GM23338 (cell line): ENCODE measurements at regions not wholly inside any gene's neighbourhood (a gene's known extent, or its start where the extent isn't known, plus 50 kb on each side); places are given as distances from the start of the nearest gene placed in this dataset.

Experiments
- CREB1 ChIP-seq: fragments of 250-450 bp; sonication (Bioruptor Pico); IDR thresholded peaks from 2 replicates; pipeline ENCODE4 v1.5.0; 2020; ENCODE audit warnings: low read depth, mild to moderate bottlenecking, moderate library complexity
- CTCF ChIP-seq, 2 experiments: fragments of 200-600 bp in 1 of 2; sonication (generic) in 1 of 2; conservative IDR thresholded peaks; 2 replicates each; pipeline versions ENCODE4 v1.5.1 to v1.6.1; 2016 to 2017; ENCODE audit warnings: antibody characterized with exemption in 2 of 2, low read depth in 2 of 2, mild to moderate bottlenecking in 2 of 2, moderate library complexity in 1 of 2
- EZH2 ChIP-seq: fragments of 200-600 bp; sonication (generic); IDR thresholded peaks from one replicate; pipeline ENCODE4 v1.8.0; 2017; ENCODE audit warnings: antibody characterized with exemption, mild to moderate bottlenecking, low read depth; ENCODE audit not compliant: unreplicated experiment
- EZH2phosphoT487 ChIP-seq: fragments of 200-600 bp; sonication (generic); IDR thresholded peaks from one replicate; pipeline ENCODE4 v1.8.1; 2018; ENCODE audit warnings: antibody characterized with exemption; ENCODE audit not compliant: unreplicated experiment
- JUNB ChIP-seq: IDR thresholded peaks from one replicate; pipeline ENCODE4 v1.6.1; 2016; ENCODE audit warnings: antibody characterized with exemption; ENCODE audit not compliant: unreplicated experiment
- REST ChIP-seq: IDR thresholded peaks from one replicate; pipeline ENCODE4 v1.6.1; 2018; ENCODE audit warnings: antibody characterized with exemption; ENCODE audit not compliant: unreplicated experiment

GRCh38 chr12:34257093-34257492 lies 234.8 kb downstream of the ALG10 start:
- TF ChIP-seq CTCF (conservative IDR thresholded peaks at IDR 0.05; ENCODE audit: low read depth in 2 of 2), result peak in 1 of 2 experiments; percentile 26; a peak in 1 of 4 replicates
- TF ChIP-seq EZH2phosphoT487, result no peak
- TF ChIP-seq EZH2, result no peak
- no peak for TF ChIP-seq CREB1 (CRISPR knock-in tag)
- no peak for TF ChIP-seq REST
- no peak for TF ChIP-seq JUNB
